ENCODE measurements at regions not wholly inside any gene's neighbourhood (a gene's known extent, or its start where the extent isn't known, plus 50 kb on each side); places are given as distances from the start of the nearest gene placed in this dataset.

GRCh38 chr12:75945581-75945980 lies 86.0 kb downstream of the PHLDA1 start:
- H3K9me2 ChIP-seq (replicated peaks; ENCODE audit: low read length), result no peaks in the 10 kb centered on the region
- no peaks in the 10 kb centered on the region for H3K36me3 ChIP-seq (ENCODE audit: low read depth, low read length)
- TF ChIP-seq CTCF (conservative IDR thresholded peaks at IDR 0.05; ENCODE audit: low read depth, low read length) (no peak), EZH2phosphoT487 (IDR thresholded peaks at IDR 0.05; ENCODE audit: borderline replicate concordance, low read length) (no peak)
- peaks cover 24% of the 10 kb centered on the region for H3K4me1 ChIP-seq (ENCODE audit: insufficient read depth, low read length)
- H3K9ac ChIP-seq (ENCODE audit: low read length), result peak overlapping the region; percentile 70
- H3K4me2 ChIP-seq (ENCODE audit: low read length), result peak overlapping the region; percentile 62; the same call in 1 of the 2 replicates
- ChIA-PET CTCF (no interaction called here), POLR2A (ENCODE audit: unreplicated experiment) (no interaction called here)
- H4K20me1 ChIP-seq (ENCODE audit: low read length), result no peaks in the 10 kb centered on the region
- ATAC-seq (no peak), DNase-seq (no peak)
- H2AFZ ChIP-seq (ENCODE audit: low read length), result no peak overlapping the region
- H3F3A ChIP-seq (ENCODE audit: low read length, unreplicated experiment), result peaks cover 6% of the 10 kb centered on the region
- intact Hi-C loops (cut with micrococcal nuclease), result loop anchor here (2.0 kb wide), 3 partner anchors 121 to 221 kb away; no protein-coding TSS in a partner anchor
- H3K9me3 ChIP-seq (ENCODE audit: low read length), result no peaks in the 10 kb centered on the region
- no peaks in the 10 kb centered on the region for H3K27me3 ChIP-seq (ENCODE audit: low read length)
- BruUV-seq (replicated peaks), result no TSS peak
- H3K4me3 ChIP-seq (ENCODE audit: low read length), result no peak overlapping the region
- no peaks in the 10 kb centered on the region for H3K79me2 ChIP-seq (ENCODE audit: low read length)
- H3K27ac ChIP-seq (ENCODE audit: low read length), result peak overlapping the region; percentile 98

- Histone ChIP-seq H3K4me3 (ENCODE audit: low read length) (peak overlapping the region; percentile 23), H3K27me3 (ENCODE audit: low read length) (no peaks in the 10 kb centered on the region), H3K4me2 (ENCODE audit: low read length) (peak overlapping the region; percentile 62), H3K4me1 (ENCODE audit: insufficient read depth, low read length) (peaks cover 23% of the 10 kb centered on the region), H4K20me1 (ENCODE audit: low read length) (no peaks in the 10 kb centered on the region), H3F3A (ENCODE audit: low read length, unreplicated experiment) (peaks cover 6% of the 10 kb centered on the region), H3K36me3 (ENCODE audit: low read depth, low read length) (no peaks in the 10 kb centered on the region), H3K9me2 (replicated peaks; ENCODE audit: low read length) (no peaks in the 10 kb centered on the region), H2AFZ (ENCODE audit: low read length) (peak overlapping the region; percentile 21; the same call in 1 of the 2 replicates), H3K9ac (ENCODE audit: low read length) (peak overlapping the region; percentile 70), H3K9me3 (ENCODE audit: low read length) (no peaks in the 10 kb centered on the region), H3K27ac (ENCODE audit: low read length) (peak overlapping the region; percentile 98), H3K79me2 (ENCODE audit: low read length) (no peaks in the 10 kb centered on the region)
- ATAC-seq, result peak; percentile 5; the same call in 1 of the 2 replicates
- POLR2A ChIA-PET (ENCODE audit: unreplicated experiment), result no interaction called here
- TSS peak; percentile 94 for BruUV-seq (replicated peaks)
- no peak for DNase-seq
- TF ChIP-seq EZH2 (IDR thresholded peaks at IDR 0.05; ENCODE audit: low read length, unreplicated experiment) (no peak), CTCF (conservative IDR thresholded peaks at IDR 0.05; ENCODE audit: low read depth, low read length) (no peak), EZH2phosphoT487 (IDR thresholded peaks at IDR 0.05; ENCODE audit: borderline replicate concordance, low read length) (no peak)
- intact Hi-C loops (cut with micrococcal nuclease), result loop anchor here (1.0 to 2.0 kb wide), 6 partner anchors 33 to 220 kb away; no protein-coding TSS in a partner anchor
- CTCF ChIA-PET, result no interaction called here
Measured at GRCh38 chr12:75944905-75945432, 86.6 kb downstream of the PHLDA1 start.

All from PC-3 (cell line).